Keratinocyte (primary cell): ENCODE measurements at regions not wholly inside any gene's neighbourhood (a gene's known extent, or its start where the extent isn't known, plus 50 kb on each side); places are given as distances from the start of the nearest gene placed in this dataset.

Experiments
- DNase-seq: peaks from one replicate; pipeline ENCODE4 v3.0.0-alpha.2; 2011; ENCODE audit warnings: low read depth, missing footprints, low spot score
- FAIRE-seq: peaks from 2 replicates; lab custom pipeline; 2011; peaks lifted over from hg19 to GRCh38; lab: Jason Lieb, UNC
- H2AFZ ChIP-seq: 2 replicates; pipeline ENCODE4 v1.6.0; 2012; ENCODE audit warnings: low read length, control low read depth, inconsistent platforms; ENCODE audit not compliant: control insufficient read depth
- H3K27ac ChIP-seq: 2 replicates; pipeline ENCODE4 v1.5.1; 2011; ENCODE audit warnings: low read length; ENCODE audit not compliant: control insufficient read depth, insufficient read depth
- H3K27me3 ChIP-seq: 3 replicates; pipeline ENCODE4 v1.6.0; 2011; ENCODE audit warnings: low read length; ENCODE audit not compliant: control insufficient read depth, insufficient read depth; ENCODE audit errors: extremely low read depth
- H3K36me3 ChIP-seq, 2 experiments: 2 replicates in 1 of 2; 3 replicates in 1 of 2; pipeline ENCODE4 v1.5.1; 2011; ENCODE audit warnings: low read length in 2 of 2, mild to moderate bottlenecking in 1 of 2; ENCODE audit not compliant: control insufficient read depth in 2 of 2, insufficient read depth in 2 of 2; ENCODE audit errors: extremely low read depth in 1 of 2
- H3K4me1 ChIP-seq: 3 replicates; pipeline ENCODE4 v1.5.1; 2011; ENCODE audit warnings: low read length; ENCODE audit not compliant: control insufficient read depth, insufficient read depth; ENCODE audit errors: extremely low read depth
- H3K4me2 ChIP-seq: 3 replicates; pipeline ENCODE4 v1.6.0; 2011; ENCODE audit warnings: low read depth, low read length; ENCODE audit not compliant: control insufficient read depth, insufficient read depth; ENCODE audit errors: extremely low read depth
- H3K4me3 ChIP-seq, 3 experiments: fragments of 200-600 bp in 1 of 3; sonication (generic) in 1 of 3; 2 replicates in 2 of 3; 3 replicates in 1 of 3; pipeline ENCODE4 v1.5.1; 2011 to 2016; ENCODE audit warnings: low read length in 3 of 3, mild to moderate bottlenecking in 3 of 3, control low read depth in 2 of 3, inconsistent platforms in 1 of 3, low read depth in 1 of 3, mixed read lengths in 1 of 3, mixed run types in 1 of 3, moderate library complexity in 1 of 3; ENCODE audit not compliant: control insufficient read depth in 2 of 3, insufficient read depth in 2 of 3; ENCODE audit errors: extremely low read depth in 1 of 3
- H3K79me2 ChIP-seq: 2 replicates; pipeline ENCODE4 v1.6.0; 2012; ENCODE audit warnings: low read length; ENCODE audit not compliant: control insufficient read depth, insufficient read depth
- H3K9ac ChIP-seq: 3 replicates; pipeline ENCODE4 v1.6.0; 2011; ENCODE audit warnings: low read length; ENCODE audit not compliant: control insufficient read depth, insufficient read depth; ENCODE audit errors: extremely low read depth
- H3K9me1 ChIP-seq: 3 replicates; pipeline ENCODE4 v1.6.0; 2011; ENCODE audit warnings: low read length; ENCODE audit not compliant: control insufficient read depth, insufficient read depth; ENCODE audit errors: extremely low read depth
- H3K9me3 ChIP-seq: 2 replicates; pipeline ENCODE4 v1.5.1; 2012; ENCODE audit warnings: low read depth, low read length; ENCODE audit not compliant: control insufficient read depth
- H4K20me1 ChIP-seq: 3 replicates; pipeline ENCODE4 v1.6.0; 2011; ENCODE audit warnings: low read length; ENCODE audit not compliant: control insufficient read depth, insufficient read depth; ENCODE audit errors: extremely low read depth
- CTCF ChIP-seq, 3 experiments: IDR thresholded peaks in 1 of 3; conservative IDR thresholded peaks in 1 of 3; optimal IDR thresholded peaks in 1 of 3; 2 replicates in 2 of 3; 3 replicates in 1 of 3; pipeline versions ENCODE3 to v1.5.1; 2011; ENCODE audit warnings: low read length in 3 of 3, mild to moderate bottlenecking in 3 of 3, moderate library complexity in 2 of 3, control low read depth in 1 of 3, inconsistent platforms in 1 of 3; ENCODE audit not compliant: insufficient read depth in 2 of 3; ENCODE audit errors: extremely low read depth in 1 of 3
- EZH2 ChIP-seq: IDR thresholded peaks from one replicate; pipeline ENCODE4 v1.6.1; 2012; ENCODE audit warnings: inconsistent platforms, mild to moderate bottlenecking, low read length, moderate library complexity
- dilution Hi-C: fragments of 300-500 bp; cut with MboI; formaldehyde crosslinking; loops from one replicate; pipeline ENCODE4 v1.7.0; 2020; ENCODE audit warnings: low sequenced_read_pairs; ENCODE audit not compliant: extremely low pct_ligation_motif_present

DNA sequence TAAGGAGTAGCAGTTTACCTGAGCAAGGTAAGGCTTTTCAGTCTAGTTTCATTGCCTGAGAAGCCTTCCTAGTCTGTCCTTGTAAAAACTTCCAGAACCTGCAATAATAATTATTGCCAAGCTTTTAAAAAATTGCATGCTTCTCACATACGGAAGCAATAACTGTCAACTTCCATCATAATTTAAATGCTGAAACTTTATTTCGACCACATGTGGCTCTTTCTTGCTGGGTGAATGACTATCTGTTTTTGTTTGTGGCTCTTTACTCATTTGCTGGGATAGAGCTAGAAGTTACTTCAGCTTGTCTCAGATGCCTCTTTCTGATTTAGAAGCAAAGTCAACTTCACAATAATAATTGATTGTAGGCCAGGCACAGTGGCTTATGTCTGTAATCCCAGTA is 95.9 kb upstream of the COL21A1 start:
- Histone ChIP-seq H3K27ac (no peak overlapping the region), H3K9me1 (peaks cover under 1% of the 10 kb centered on the region), H3K4me3 (no peak overlapping the region), H2AFZ (no peak overlapping the region), H3K27me3 (no peaks in the 10 kb centered on the region), H3K9ac (no peak overlapping the region), H3K4me2 (no peak overlapping the region), H3K36me3 (no peaks in the 10 kb centered on the region), H4K20me1 (no peaks in the 10 kb centered on the region), H3K4me1 (peaks cover 14% of the 10 kb centered on the region), H3K79me2 (no peaks in the 10 kb centered on the region), H3K9me3 (no peaks in the 10 kb centered on the region)
- FAIRE-seq (no peak), DNase-seq (no peak)
- TF ChIP-seq CTCF (optimal IDR thresholded peaks at IDR 0.05 in 1 of 3, IDR thresholded peaks at IDR 0.05 in 1 of 3, conservative IDR thresholded peaks at IDR 0.05 in 1 of 3; ENCODE audit: extremely low read depth in 1 of 3, insufficient read depth in 2 of 3, low read length in 3 of 3) (no peak), EZH2 (no peak)
- dilution Hi-C loops, result no loop called here

- Histone ChIP-seq H3K9ac (no peak overlapping the region), H3K27ac (no peak overlapping the region), H3K4me2 (no peak overlapping the region), H3K4me3 (no peak overlapping the region), H2AFZ (no peak overlapping the region), H4K20me1 (no peaks in the 10 kb centered on the region), H3K79me2 (no peaks in the 10 kb centered on the region), H3K9me3 (no peaks in the 10 kb centered on the region), H3K9me1 (no peaks in the 10 kb centered on the region), H3K4me1 (peaks cover 20% of the 10 kb centered on the region), H3K36me3 (no peaks in the 10 kb centered on the region), H3K27me3 (no peaks in the 10 kb centered on the region)
- no peak for TF ChIP-seq EZH2
- no peak for TF ChIP-seq CTCF (optimal IDR thresholded peaks at IDR 0.05 in 1 of 3, IDR thresholded peaks at IDR 0.05 in 1 of 3, conservative IDR thresholded peaks at IDR 0.05 in 1 of 3; ENCODE audit: extremely low read depth in 1 of 3, insufficient read depth in 2 of 3, low read length in 3 of 3)
- no peak for FAIRE-seq
- dilution Hi-C loops, result no loop called here
- DNase-seq, result no peak
Observed at GRCh38 chr6:56339524-56339923, 92.1 kb upstream of the COL21A1 start.
